GM12878 (cell line): ENCODE measurements at regions not wholly inside any gene's neighbourhood (a gene's known extent, or its start where the extent isn't known, plus 50 kb on each side); places are given as distances from the start of the nearest gene placed in this dataset.

Experiments used
- ATAC-seq: fragments of 200-7000 bp; cut with Tn5 transposase; 3 replicates; pipeline ENCODE4 v1.9.1; 2020; ENCODE audit warnings: mild to moderate bottlenecking, moderate library complexity
- BruUV-seq: library from RNA; stranded (reverse); fragments of 400-500 nt; replicated peaks from 2 replicates; lab custom pipeline; 2021; lab: Mats Ljungman, UMichigan
- CTCF ChIA-PET: fragments of 300-600 bp; sonication (Branson Sonifier 250); formaldehyde crosslinking; extraction: SDS; loops from one replicate; lab custom pipeline; 2021; ENCODE audit warnings: inconsistent platforms; lab: Yijun Ruan, JAX
- POLR2A ChIA-PET: fragments of 350-600 bp; formaldehyde crosslinking; extraction: SDS; loops from one replicate; lab custom pipeline; 2021; ENCODE audit warnings: inconsistent platforms; lab: Charles Lee
- RAD21 ChIA-PET: fragments of 300-600 bp; sonication (Branson Sonifier 250); formaldehyde crosslinking; loops from one replicate; lab custom pipeline; 2023; ENCODE audit warnings: antibody characterized with exemption; ENCODE audit not compliant: unreplicated experiment; lab: Charles Lee
- SMC1A ChIA-PET: fragments of 300-600 bp; sonication (Branson Sonifier 250); formaldehyde crosslinking; loops from one replicate; lab custom pipeline; 2023; ENCODE audit not compliant: unreplicated experiment, uncharacterized antibody; lab: Charles Lee
- DNase-seq: peaks from one replicate; pipeline ENCODE4 v3.0.0-alpha.2; 2011; ENCODE audit warnings: low read depth, low spot score
- FAIRE-seq: peaks from 3 replicates; lab custom pipeline; 2011; peaks lifted over from hg19 to GRCh38; lab: Jason Lieb, UNC
- H2AFZ ChIP-seq: 2 replicates; pipeline ENCODE4 v1.6.0; 2011; ENCODE audit warnings: low read depth, low read length, control low read depth; ENCODE audit not compliant: control insufficient read depth
- H3K27ac ChIP-seq: 2 replicates; pipeline ENCODE4 v1.5.1; 2011; ENCODE audit warnings: control low read depth; ENCODE audit not compliant: control insufficient read depth, insufficient read depth
- H3K27me3 ChIP-seq, 2 experiments: replicated peaks in 1 of 2; 2 replicates each; pipeline versions ENCODE4 v1.6.0 to v1.6.1; 2011; ENCODE audit warnings: low read length in 1 of 2; ENCODE audit not compliant: control insufficient read depth in 2 of 2, insufficient read depth in 2 of 2
- H3K36me3 ChIP-seq, 2 experiments: 2 replicates each; pipeline ENCODE4 v1.5.1; 2011; ENCODE audit warnings: low read length in 1 of 2; ENCODE audit not compliant: control insufficient read depth in 2 of 2, insufficient read depth in 2 of 2
- H3K4me1 ChIP-seq: 2 replicates; pipeline ENCODE4 v1.6.1; 2011; ENCODE audit warnings: mild to moderate bottlenecking, low read length, moderate library complexity, mixed read lengths; ENCODE audit not compliant: control insufficient read depth, insufficient read depth
- H3K4me2 ChIP-seq: 2 replicates; pipeline ENCODE4 v1.6.0; 2011; ENCODE audit warnings: control low read depth; ENCODE audit not compliant: control insufficient read depth, insufficient read depth
- H3K4me3 ChIP-seq: fragments of 200-600 bp; sonication (generic); 2 replicates; pipeline ENCODE4 v1.5.1; 2016
- H3K79me2 ChIP-seq: 2 replicates; pipeline ENCODE4 v1.6.0; 2011; ENCODE audit warnings: low read length; ENCODE audit not compliant: control insufficient read depth, insufficient read depth
- H3K9ac ChIP-seq: 2 replicates; pipeline ENCODE4 v1.8.0; 2011; ENCODE audit warnings: low read length, control low read depth, mixed read lengths; ENCODE audit not compliant: control insufficient read depth, insufficient read depth
- H3K9me3 ChIP-seq: replicated peaks from 3 replicates; pipeline ENCODE4 v1.5.1; 2011; ENCODE audit warnings: mild to moderate bottlenecking, low read length; ENCODE audit not compliant: control insufficient read depth, insufficient read depth
- H4K20me1 ChIP-seq: 2 replicates; pipeline ENCODE4 v1.6.0; 2011; ENCODE audit not compliant: control insufficient read depth, insufficient read depth
- BCLAF1 ChIP-seq: fragments of 450-650 bp; IDR thresholded peaks from 2 replicates; pipeline ENCODE4 v1.6.1; 2017; ENCODE audit warnings: antibody characterized with exemption, mild to moderate bottlenecking, moderate library complexity
- CBX3 ChIP-seq: fragments of 200-600 bp; sonication (generic); IDR thresholded peaks from 2 replicates; pipeline ENCODE4 v1.6.1; 2016; ENCODE audit warnings: low read depth, borderline replicate concordance
- CBX5 ChIP-seq: sonication (generic); IDR thresholded peaks from 2 replicates; pipeline ENCODE4 v1.6.1; 2016; ENCODE audit warnings: low read depth, moderate library complexity, mild to moderate bottlenecking, inconsistent platforms
- DPF2 ChIP-seq: fragments of 450-650 bp; IDR thresholded peaks from 2 replicates; pipeline ENCODE4 v1.6.1; 2017; ENCODE audit warnings: mild to moderate bottlenecking
- ETV6 ChIP-seq, 2 experiments: fragments of 450-650 bp in 1 of 2; IDR thresholded peaks in 1 of 2; conservative IDR thresholded peaks in 1 of 2; 2 replicates each; pipeline ENCODE4 v1.6.1; 2014; ENCODE audit warnings: antibody characterized with exemption in 1 of 2, borderline replicate concordance in 1 of 2, low read depth in 1 of 2, mild to moderate bottlenecking in 1 of 2, moderate library complexity in 1 of 2
- FOS ChIP-seq: IDR thresholded peaks from 3 replicates; pipeline ENCODE4 v1.6.1; 2011; ENCODE audit warnings: borderline replicate concordance; ENCODE audit not compliant: insufficient read length; ENCODE audit errors: extremely low read depth
- GATAD2B ChIP-seq: fragments of 450-650 bp; conservative IDR thresholded peaks from 2 replicates; pipeline ENCODE4 v1.6.1; 2017; ENCODE audit warnings: low read depth, mild to moderate bottlenecking, moderate library complexity
- JUND ChIP-seq: IDR thresholded peaks from 2 replicates; pipeline ENCODE4 v1.6.1; 2012; ENCODE audit warnings: low read depth, mild to moderate bottlenecking, low read length, improper control_type of control experiment, moderate library complexity
- KLF5 ChIP-seq: fragments of 450-650 bp; IDR thresholded peaks from 2 replicates; pipeline ENCODE4 v1.6.1; 2014; ENCODE audit warnings: mild to moderate bottlenecking; ENCODE audit not compliant: partially characterized antibody
- NFYA ChIP-seq: IDR thresholded peaks from 2 replicates; pipeline ENCODE4 v1.6.1; 2011; ENCODE audit warnings: low read depth, mild to moderate bottlenecking, low read length, improper control_type of control experiment, borderline replicate concordance
- POLR2A ChIP-seq: IDR thresholded peaks from 2 replicates; pipeline ENCODE4 v1.6.1; 2011; ENCODE audit warnings: low read depth, mild to moderate bottlenecking, low read length
- POLR2AphosphoS2 ChIP-seq: IDR thresholded peaks from 2 replicates; pipeline ENCODE4 v1.6.1; 2011; ENCODE audit warnings: low read depth, mild to moderate bottlenecking, low read length, improper control_type of control experiment, moderate library complexity
- RAD51 ChIP-seq: fragments of 450-650 bp; IDR thresholded peaks from 2 replicates; pipeline ENCODE4 v1.6.1; 2016; ENCODE audit warnings: moderate library complexity, mild to moderate bottlenecking, inconsistent platforms
- RELA ChIP-seq: fragments of 450-650 bp; IDR thresholded peaks from 2 replicates; pipeline ENCODE4 v1.8.0; 2014; ENCODE audit warnings: borderline replicate concordance; ENCODE audit not compliant: partially characterized antibody
- STAT3 ChIP-seq: IDR thresholded peaks from 2 replicates; pipeline ENCODE4 v1.6.1; 2011; ENCODE audit warnings: low read depth, low read length, improper control_type of control experiment
- ZNF207 ChIP-seq: fragments of 450-650 bp; IDR thresholded peaks from 2 replicates; pipeline ENCODE4 v1.6.1; 2014; ENCODE audit warnings: antibody characterized with exemption, mild to moderate bottlenecking, borderline replicate concordance
- WGBS: methylation state at CpG from one replicate; pipeline ENCODE4 v1.1.6; 2016; ENCODE audit warnings: low lambda C conversion rate; ENCODE audit not compliant: insufficient replicate concordance, insufficient coverage; ENCODE audit errors: missing lambda C conversion rate; 5-methylcytosine and 5-hydroxymethylcytosine counted together
- in situ Hi-C: fragments of 300-500 bp; cut with MboI; formaldehyde crosslinking; loops from 9 replicates; pipeline ENCODE4 v1.14.3; 2018; ENCODE audit warnings: mixed read lengths
- intact Hi-C: fragments of 100-400 bp; cut with micrococcal nuclease; formaldehyde crosslinking; loops from one replicate; pipeline ENCODE4 v1.14.2; 2022; ENCODE audit not compliant: unreplicated experiment

- in situ Hi-C loops, result no loop called here
- FAIRE-seq (no peak), DNase-seq (no peak), ATAC-seq (no peak)
- intact Hi-C loops, result no loop called here
- H3K4me1 ChIP-seq, result no peaks in the 10 kb centered on the region
- no peaks in the 10 kb centered on the region; a peak in 1 of 4 replicates for H3K27me3 ChIP-seq
- 33% methylated on average over 7 of the region's 7 CpGs for WGBS
- H3K36me3 ChIP-seq, result no peaks in the 10 kb centered on the region
- ChIA-PET RAD21 (no interaction called here), POLR2A (no interaction called here), SMC1A (interaction anchor here (0.7 kb wide), 1 partner anchor 9 kb away, joined by 3 read pairs; no protein-coding TSS in a partner anchor), CTCF (no interaction called here)
- no peak overlapping the region for H3K4me3 ChIP-seq
- no peaks in the 10 kb centered on the region for H3K79me2 ChIP-seq
- no peak overlapping the region for H3K27ac ChIP-seq
- H4K20me1 ChIP-seq, result no peaks in the 10 kb centered on the region
- BruUV-seq, result no TSS peak
- H3K4me2 ChIP-seq, result no peak overlapping the region
- no peak for TF ChIP-seq CBX5
- TF ChIP-seq NFYA, result no peak
- no peak for TF ChIP-seq DPF2
- H2AFZ ChIP-seq, result no peak overlapping the region
- no peak overlapping the region for H3K9ac ChIP-seq
- no peaks in the 10 kb centered on the region for H3K9me3 ChIP-seq
Observed at GRCh38 chr5:144583541-144584449, 413.1 kb downstream of the KCTD16 start.

- Histone ChIP-seq H3K27me3 (no peaks in the 10 kb centered on the region; a peak in 1 of 4 replicates), H3K9ac (no peak overlapping the region), H4K20me1 (no peaks in the 10 kb centered on the region), H3K4me2 (no peak overlapping the region), H3K4me1 (no peaks in the 10 kb centered on the region), H3K4me3 (no peak overlapping the region), H3K27ac (no peak overlapping the region), H2AFZ (no peak overlapping the region), H3K9me3 (no peaks in the 10 kb centered on the region), H3K36me3 (no peaks in the 10 kb centered on the region), H3K79me2 (no peaks in the 10 kb centered on the region)
- 29% methylated on average over 3 of the region's 3 CpGs for WGBS
- ChIA-PET RAD21 (no interaction called here), CTCF (no interaction called here), SMC1A (no interaction called here), POLR2A (no interaction called here)
- ATAC-seq (no peak), FAIRE-seq (no peak), DNase-seq (no peak)
- in situ Hi-C loops, result no loop called here
- no TSS peak for BruUV-seq
- intact Hi-C loops, result no loop called here
- TF ChIP-seq FOS (no peak), BCLAF1 (no peak), STAT3 (no peak), GATAD2B (no peak), ETV6 (conservative IDR thresholded peaks at IDR 0.05 in 1 of 2, IDR thresholded peaks at IDR 0.05 in 1 of 2; ENCODE audit: borderline replicate concordance in 1 of 2, low read depth in 1 of 2) (no peak), CBX3 (no peak), JUND (no peak), KLF5 (no peak), RELA (no peak), ZNF207 (no peak), POLR2A (no peak), RAD51 (no peak), POLR2AphosphoS2 (no peak)
Observed at GRCh38 chr5:144582066-144582465, 411.4 kb downstream of the KCTD16 start.
